ENCODE measurements at regions not wholly inside any gene's neighbourhood (a gene's known extent, or its start where the extent isn't known, plus 50 kb on each side); places are given as distances from the start of the nearest gene placed in this dataset.

DNA sequence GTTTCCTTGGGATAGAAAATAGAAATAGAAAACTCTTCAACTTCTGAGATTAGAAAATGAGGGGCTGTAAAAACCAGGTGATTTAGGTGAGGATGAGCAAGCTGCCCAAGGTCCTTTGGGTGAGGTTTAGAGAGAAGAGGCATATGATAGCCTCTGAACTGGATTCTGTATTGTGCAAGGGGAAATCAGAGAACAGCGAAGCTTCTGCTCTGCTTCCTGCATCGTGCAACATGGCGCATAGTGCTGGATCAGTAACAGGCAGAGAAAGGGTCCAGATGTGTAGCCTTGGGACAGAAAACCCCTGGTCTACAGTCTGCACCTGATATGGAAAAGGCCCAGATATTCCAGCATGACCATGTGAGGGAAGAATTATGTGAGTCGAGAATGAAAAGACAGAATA, 121.7 kb downstream of the MBL2 start:
- H3K9me3 Mint-ChIP-seq: no peaks in the 10 kb centered on the region
- no peaks in the 10 kb centered on the region for H3K27me3 Mint-ChIP-seq
- H3K27ac Mint-ChIP-seq: no peak overlapping the region
- DNase-seq: no peak
- H3K4me1 Mint-ChIP-seq: no peaks in the 10 kb centered on the region
- H3K4me3 Mint-ChIP-seq: no peak overlapping the region
- no peaks in the 10 kb centered on the region for H3K36me3 Mint-ChIP-seq (ENCODE audit: low read depth)
- CTCF ChIA-PET: no interaction called here
- POLR2A ChIA-PET: no interaction called here

DNA sequence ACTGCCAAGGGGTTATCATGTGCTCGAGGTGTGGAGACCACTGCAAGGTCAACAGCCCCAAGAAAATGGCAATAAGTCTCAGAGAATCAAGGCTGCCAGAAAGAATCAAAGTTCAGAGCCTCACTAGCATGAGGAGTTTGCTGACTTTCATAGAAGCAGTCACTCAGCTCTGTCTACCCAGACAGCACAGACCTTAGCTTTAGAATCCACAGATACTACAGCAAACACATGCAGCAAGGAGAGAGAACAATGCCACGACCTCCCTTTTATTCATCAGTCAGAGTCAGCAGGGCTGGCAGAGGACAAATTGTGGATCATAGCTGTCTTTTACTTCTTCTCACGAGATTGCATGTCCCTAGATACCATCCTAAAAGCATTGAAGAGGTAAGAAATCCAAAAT, 121.3 kb downstream of the MBL2 start:
- no peak for DNase-seq
- no peak overlapping the region for H3K4me3 Mint-ChIP-seq
- no peaks in the 10 kb centered on the region for H3K36me3 Mint-ChIP-seq (ENCODE audit: low read depth)
- H3K27me3 Mint-ChIP-seq: no peaks in the 10 kb centered on the region
- ChIA-PET CTCF (no interaction called here), POLR2A (no interaction called here)
- no peak overlapping the region for H3K27ac Mint-ChIP-seq
- H3K9me3 Mint-ChIP-seq: no peaks in the 10 kb centered on the region
- no peaks in the 10 kb centered on the region for H3K4me1 Mint-ChIP-seq

DNA sequence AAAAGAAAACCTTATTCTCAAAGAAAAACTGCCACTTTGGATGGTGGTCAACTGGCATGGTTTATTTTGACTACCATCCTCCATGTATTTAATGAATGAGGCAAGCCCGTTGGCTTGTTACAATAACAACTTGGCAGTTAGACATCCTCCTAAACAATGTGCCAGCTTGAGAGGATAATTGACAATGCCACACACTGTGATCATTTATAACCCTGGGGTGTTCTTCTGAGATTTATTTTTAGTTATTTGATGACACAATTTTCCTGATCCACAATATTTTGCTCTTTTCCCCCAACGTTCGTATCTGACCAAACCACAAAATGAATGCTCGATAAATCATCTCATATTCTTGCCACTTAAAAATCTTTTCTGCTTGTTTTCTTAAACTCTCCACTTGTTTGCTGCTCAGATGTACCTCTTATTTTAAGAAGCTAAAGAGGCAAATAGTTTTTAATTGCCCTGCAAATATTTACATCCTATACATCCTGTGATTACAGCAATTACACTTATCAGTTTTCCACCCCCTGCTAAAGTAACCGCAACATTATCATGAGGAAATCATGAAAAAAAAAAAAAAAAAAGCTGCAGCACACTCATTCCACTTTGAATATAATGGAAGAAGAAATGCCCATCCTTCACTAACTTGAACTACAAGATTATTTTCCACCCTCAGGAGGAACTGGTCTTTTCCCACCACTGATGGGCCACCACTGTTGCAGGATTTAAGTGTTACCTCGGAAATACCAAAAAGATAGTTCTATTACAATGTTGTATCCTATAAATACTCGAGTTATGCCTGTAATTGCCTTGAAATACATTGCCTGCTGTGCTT, 119.9 kb downstream of the MBL2 start:
- ChIA-PET POLR2A (no interaction called here), CTCF (no interaction called here)
- H3K4me1 Mint-ChIP-seq: no peaks in the 10 kb centered on the region
- H3K27me3 Mint-ChIP-seq: no peaks in the 10 kb centered on the region
- no peak overlapping the region for H3K4me3 Mint-ChIP-seq
- no peak overlapping the region for H3K27ac Mint-ChIP-seq
- H3K9me3 Mint-ChIP-seq: no peaks in the 10 kb centered on the region
- DNase-seq: no peak
- no peaks in the 10 kb centered on the region for H3K36me3 Mint-ChIP-seq (ENCODE audit: low read depth)

DNA sequence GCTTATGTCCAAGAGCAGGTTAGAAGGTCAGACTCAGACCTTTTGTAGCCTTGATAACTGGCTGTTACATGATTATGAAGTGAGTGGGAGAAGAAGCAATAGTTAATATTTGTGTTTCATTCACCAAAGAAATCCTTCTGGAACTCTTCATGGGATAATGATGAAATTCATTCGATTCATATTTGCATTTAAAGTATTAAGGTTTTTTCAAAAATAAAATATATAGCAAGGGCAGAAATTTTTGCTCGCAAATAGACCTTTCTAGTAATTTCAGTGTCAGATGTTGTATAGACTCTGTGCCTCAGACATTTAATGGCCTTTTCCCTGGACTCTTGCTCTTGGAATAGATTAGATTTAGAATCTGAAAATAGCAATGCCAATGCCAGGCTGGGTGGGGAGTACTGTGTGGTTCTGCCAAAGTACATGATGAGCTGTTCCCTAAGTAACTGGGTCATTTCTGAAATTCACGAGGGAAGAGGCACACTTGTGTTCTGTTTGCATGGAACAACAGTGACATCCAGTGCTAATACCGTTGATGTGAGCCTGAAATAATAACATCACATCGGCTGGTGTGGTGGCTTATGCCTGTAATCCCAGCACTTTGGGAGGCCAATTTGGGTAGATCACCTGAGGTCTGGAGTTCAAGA, 119.2 kb downstream of the MBL2 start:
- no peaks in the 10 kb centered on the region for H3K4me1 Mint-ChIP-seq
- POLR2A ChIA-PET: no interaction called here
- H3K4me3 Mint-ChIP-seq: no peak overlapping the region
- H3K27me3 Mint-ChIP-seq: no peaks in the 10 kb centered on the region
- no peak for DNase-seq
- no peaks in the 10 kb centered on the region for H3K9me3 Mint-ChIP-seq
- H3K36me3 Mint-ChIP-seq (ENCODE audit: low read depth): no peaks in the 10 kb centered on the region
- no peak overlapping the region for H3K27ac Mint-ChIP-seq
- CTCF ChIA-PET: no interaction called here

DNA sequence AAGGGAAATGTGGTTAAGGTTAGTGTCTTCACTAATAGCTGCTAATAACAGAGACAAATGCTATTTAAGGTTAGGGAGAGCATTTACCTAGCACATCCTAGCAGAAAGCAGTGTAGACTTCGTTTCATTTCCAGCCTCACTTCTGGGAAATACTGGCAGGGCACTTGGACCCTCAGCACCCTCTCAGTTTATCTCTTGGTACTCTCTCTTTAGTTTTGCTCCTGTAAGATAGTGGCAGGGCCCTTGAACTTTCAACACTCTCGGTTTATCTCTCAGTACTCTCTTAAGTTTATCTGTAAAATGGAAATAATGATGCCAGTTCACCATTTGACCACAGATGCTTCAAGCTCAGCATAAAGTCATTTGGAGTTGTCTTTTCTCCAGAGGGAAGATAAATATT, 118.4 kb downstream of the MBL2 start:
- Mint-ChIP-seq H3K27ac (no peak overlapping the region), H3K4me1 (no peaks in the 10 kb centered on the region), H3K27me3 (no peaks in the 10 kb centered on the region), H3K4me3 (no peak overlapping the region), H3K36me3 (ENCODE audit: low read depth) (no peaks in the 10 kb centered on the region), H3K9me3 (no peaks in the 10 kb centered on the region)
- POLR2A ChIA-PET: no interaction called here
- no peak for DNase-seq
- CTCF ChIA-PET: no interaction called here

DNA sequence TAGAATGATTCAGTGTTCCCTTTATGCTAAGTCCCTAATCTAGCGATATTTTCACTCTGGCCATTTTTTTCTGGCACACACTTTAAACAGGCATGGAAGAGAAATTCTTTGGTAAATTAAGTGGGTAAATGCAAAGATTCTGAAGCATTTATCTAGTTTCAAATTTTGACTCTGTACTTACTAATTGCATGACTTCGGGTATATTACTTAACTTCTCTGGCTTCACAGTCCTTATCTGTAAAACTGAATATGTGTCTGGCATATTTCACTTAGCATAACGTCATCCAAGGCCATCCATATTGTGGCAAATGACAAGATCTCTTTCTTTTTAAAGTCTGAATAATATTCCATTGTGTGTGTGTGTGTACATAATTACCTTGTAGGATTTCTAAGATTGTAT, 114.5 kb downstream of the MBL2 start:
- no peak overlapping the region for H3K27ac Mint-ChIP-seq

DNA sequence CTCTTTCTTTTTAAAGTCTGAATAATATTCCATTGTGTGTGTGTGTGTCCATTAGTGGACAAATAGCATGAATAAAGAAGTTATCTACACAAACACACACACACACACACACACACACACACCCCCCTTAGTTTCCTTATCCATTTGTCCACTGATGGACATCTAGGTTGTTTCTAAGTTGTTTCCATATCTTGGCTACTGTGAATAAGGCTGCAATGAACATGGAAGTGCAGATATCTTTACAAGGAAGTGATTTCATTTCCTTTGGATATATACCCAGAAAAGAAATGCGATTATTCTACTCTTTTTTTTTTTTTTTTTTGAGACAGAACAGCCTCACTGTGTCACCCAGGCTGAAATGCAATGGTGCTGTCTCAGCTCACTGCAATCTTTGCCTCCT, 113.5 kb downstream of the MBL2 start:
- Mint-ChIP-seq H3K27ac (no peak overlapping the region), H3K9me3 (peaks cover 4% of the 10 kb centered on the region), H3K36me3 (ENCODE audit: low read depth) (no peaks in the 10 kb centered on the region), H3K27me3 (no peaks in the 10 kb centered on the region), H3K4me3 (no peak overlapping the region), H3K4me1 (no peaks in the 10 kb centered on the region)
- ChIA-PET POLR2A (no interaction called here), CTCF (no interaction called here)
- DNase-seq: no peak

More for the DNA sequence above, 114.5 kb downstream of the MBL2 start:
- H3K4me3 Mint-ChIP-seq: no peak overlapping the region
- ChIA-PET POLR2A (no interaction called here), CTCF (no interaction called here)
- no peaks in the 10 kb centered on the region for H3K36me3 Mint-ChIP-seq (ENCODE audit: low read depth)
- no peaks in the 10 kb centered on the region for H3K4me1 Mint-ChIP-seq
- peaks cover 4% of the 10 kb centered on the region for H3K9me3 Mint-ChIP-seq
- no peaks in the 10 kb centered on the region for H3K27me3 Mint-ChIP-seq
- DNase-seq: no peak

DNA sequence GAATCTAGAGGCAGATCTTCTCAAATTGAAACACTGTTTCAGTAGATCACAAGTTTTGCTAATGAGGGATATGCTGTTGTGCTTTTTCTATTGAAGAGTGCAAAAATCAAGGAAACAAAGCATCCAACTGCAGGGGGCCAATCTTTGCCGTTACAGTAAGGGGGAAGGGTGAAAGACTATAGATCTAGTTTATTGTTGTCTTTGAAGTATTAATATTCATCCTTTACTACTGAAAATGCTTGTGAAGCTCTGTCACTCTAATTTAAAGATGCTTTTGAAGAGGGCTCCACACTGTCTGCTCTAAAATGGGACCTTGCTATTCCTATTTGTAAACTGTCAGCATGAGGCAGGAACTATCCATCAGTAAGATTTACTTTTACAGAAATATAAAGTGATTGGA, 110.3 kb downstream of the MBL2 start:
- ChIA-PET POLR2A (no interaction called here), CTCF (no interaction called here)
- no peak overlapping the region for H3K27ac Mint-ChIP-seq
- H3K4me1 Mint-ChIP-seq: no peaks in the 10 kb centered on the region
- DNase-seq: no peak
- H3K36me3 Mint-ChIP-seq (ENCODE audit: low read depth): no peaks in the 10 kb centered on the region
- no peaks in the 10 kb centered on the region for H3K27me3 Mint-ChIP-seq
- H3K9me3 Mint-ChIP-seq: peaks cover 17% of the 10 kb centered on the region
- H3K4me3 Mint-ChIP-seq: no peak overlapping the region

DNA sequence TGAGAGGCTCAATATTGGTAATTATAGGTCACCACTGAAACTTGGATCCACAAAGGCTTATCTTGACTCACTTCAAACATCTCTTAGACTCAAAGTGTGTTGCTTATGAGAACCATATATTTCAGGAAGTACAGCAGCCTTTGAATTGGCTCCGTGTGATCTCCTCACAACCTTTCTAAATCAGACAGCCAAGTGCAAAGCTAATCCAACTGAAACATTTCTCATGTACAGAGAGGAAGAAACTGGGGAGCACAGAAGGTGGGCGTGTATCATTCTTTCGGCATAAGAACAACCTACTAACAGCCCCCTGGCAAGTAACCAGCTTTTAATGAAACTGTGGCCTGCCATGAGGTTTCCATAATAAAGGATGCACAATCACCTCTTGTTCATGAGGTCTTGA, 109.4 kb downstream of the MBL2 start:
- no peaks in the 10 kb centered on the region for H3K27me3 Mint-ChIP-seq
- POLR2A ChIA-PET: no interaction called here
- CTCF ChIA-PET: no interaction called here
- no peak overlapping the region for H3K27ac Mint-ChIP-seq
- H3K4me3 Mint-ChIP-seq: no peak overlapping the region
- no peaks in the 10 kb centered on the region for H3K4me1 Mint-ChIP-seq
- peaks cover 17% of the 10 kb centered on the region for H3K9me3 Mint-ChIP-seq
- DNase-seq: no peak
- no peaks in the 10 kb centered on the region for H3K36me3 Mint-ChIP-seq (ENCODE audit: low read depth)

DNA sequence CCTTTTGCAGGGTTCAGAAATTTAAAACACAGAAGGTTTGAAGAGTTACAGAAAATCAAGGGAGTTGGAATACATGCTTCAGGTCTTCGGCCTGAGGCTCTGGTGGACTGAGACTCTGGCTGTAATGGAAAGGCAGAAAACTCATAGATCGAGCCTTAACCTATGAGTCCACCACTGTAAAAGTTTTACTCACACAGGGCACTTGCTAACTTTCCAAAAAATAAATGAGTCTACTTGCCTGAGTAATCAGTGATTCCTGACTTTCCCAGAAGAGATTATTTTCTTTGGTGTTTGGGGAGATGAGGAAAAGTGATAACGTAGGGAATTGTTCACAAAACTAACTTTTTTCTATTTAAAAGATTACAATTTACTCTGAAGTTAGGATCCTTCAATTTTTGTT, 108.0 kb downstream of the MBL2 start:
- CTCF ChIA-PET: no interaction called here
- no peak for DNase-seq
- POLR2A ChIA-PET: no interaction called here
- Mint-ChIP-seq H3K9me3 (peaks cover 17% of the 10 kb centered on the region), H3K27ac (no peak overlapping the region), H3K4me3 (no peak overlapping the region), H3K27me3 (no peaks in the 10 kb centered on the region), H3K4me1 (no peaks in the 10 kb centered on the region), H3K36me3 (ENCODE audit: low read depth) (no peaks in the 10 kb centered on the region)

DNA sequence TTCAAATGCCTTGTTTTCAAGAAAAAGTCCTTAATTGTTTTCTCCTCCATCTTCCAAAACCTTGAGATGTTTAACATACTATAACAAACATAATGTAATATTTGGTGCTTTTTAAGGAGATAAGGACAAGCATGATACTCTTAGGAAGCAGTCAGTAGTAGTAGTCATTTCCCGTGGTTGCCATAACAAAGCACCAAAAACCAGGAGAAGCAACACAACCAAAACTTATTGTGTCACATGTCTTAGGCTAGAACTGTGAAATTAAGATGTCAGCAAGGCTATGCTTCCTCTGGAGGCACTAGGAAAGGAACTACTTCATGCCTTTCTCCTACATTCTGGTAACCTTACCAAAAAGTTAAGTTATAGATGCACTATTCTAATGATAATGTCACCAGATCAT, 106.8 kb downstream of the MBL2 start:
- ChIA-PET POLR2A (no interaction called here), CTCF (no interaction called here)
- Mint-ChIP-seq H3K36me3 (ENCODE audit: low read depth) (no peaks in the 10 kb centered on the region), H3K27me3 (no peaks in the 10 kb centered on the region), H3K4me1 (no peaks in the 10 kb centered on the region), H3K9me3 (peaks cover 15% of the 10 kb centered on the region), H3K4me3 (no peak overlapping the region), H3K27ac (no peak overlapping the region)
- no peak for DNase-seq

DNA sequence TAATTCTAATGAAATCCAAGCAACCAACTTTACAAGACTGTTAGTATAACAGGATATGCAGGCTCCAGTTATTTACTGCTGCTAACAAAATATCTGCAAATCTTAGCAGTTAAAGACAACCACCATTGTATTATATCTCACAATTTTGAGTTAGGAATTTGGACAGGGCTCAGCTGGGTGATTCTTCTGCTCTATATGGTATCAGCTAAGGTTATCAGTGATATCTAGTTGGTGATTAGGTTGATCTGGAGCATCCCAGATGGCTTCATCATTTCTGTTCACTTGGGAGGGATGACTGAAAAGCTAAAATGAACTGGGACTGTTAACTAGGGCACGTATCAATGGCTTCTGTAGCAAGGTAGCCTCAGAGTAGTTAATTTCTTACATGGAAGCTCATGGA, 105.7 kb downstream of the MBL2 start:
- H3K27me3 Mint-ChIP-seq: no peaks in the 10 kb centered on the region
- peaks cover 20% of the 10 kb centered on the region for H3K9me3 Mint-ChIP-seq
- ChIA-PET CTCF (no interaction called here), POLR2A (no interaction called here)
- no peaks in the 10 kb centered on the region for H3K4me1 Mint-ChIP-seq
- H3K27ac Mint-ChIP-seq: no peak overlapping the region
- H3K4me3 Mint-ChIP-seq: no peak overlapping the region
- H3K36me3 Mint-ChIP-seq (ENCODE audit: low read depth): no peaks in the 10 kb centered on the region
- DNase-seq: no peak

DNA sequence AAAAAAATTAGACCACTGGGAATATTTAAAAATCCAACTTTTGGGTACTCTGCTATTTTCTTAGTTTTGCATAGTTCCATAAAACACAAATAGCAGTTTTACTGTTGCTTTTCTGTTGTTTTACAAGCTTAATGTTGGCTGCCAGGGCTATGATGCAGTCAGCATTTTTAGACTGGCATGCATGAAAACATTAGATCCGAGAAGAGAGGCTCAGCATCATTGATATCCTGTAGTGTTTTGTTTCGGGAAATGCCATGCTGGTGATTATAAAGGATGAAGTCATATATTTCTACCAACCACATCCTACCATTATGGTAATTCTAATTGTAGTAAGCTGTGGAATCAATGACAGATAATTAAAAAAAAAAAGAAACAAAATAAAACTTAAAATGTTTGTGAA, 104.6 kb downstream of the MBL2 start:
- Mint-ChIP-seq H3K9me3 (peaks cover 20% of the 10 kb centered on the region), H3K4me1 (no peaks in the 10 kb centered on the region), H3K27me3 (no peaks in the 10 kb centered on the region), H3K36me3 (ENCODE audit: low read depth) (no peaks in the 10 kb centered on the region), H3K27ac (no peak overlapping the region), H3K4me3 (no peak overlapping the region)
- no peak for DNase-seq
- ChIA-PET CTCF (no interaction called here), POLR2A (no interaction called here)

DNA sequence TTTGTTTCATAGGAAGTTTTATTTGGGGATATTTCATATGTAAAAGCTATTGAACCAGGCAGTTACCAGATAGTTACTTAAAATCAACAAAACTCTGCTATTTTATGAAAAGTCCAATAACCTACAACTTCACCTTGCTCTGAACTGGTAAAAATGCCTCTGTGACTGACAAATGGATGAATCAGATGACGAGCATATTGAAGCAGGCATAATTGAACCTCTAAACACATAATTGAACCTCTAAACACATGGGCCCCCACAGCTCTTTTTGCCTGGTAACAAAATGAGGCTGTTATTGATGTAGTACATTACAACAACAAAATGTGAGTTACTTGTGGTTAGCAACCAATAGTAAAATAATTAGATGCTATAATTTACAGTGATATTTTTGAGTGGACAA, 99.7 kb downstream of the MBL2 start:
- POLR2A ChIA-PET: no interaction called here
- no peaks in the 10 kb centered on the region for H3K27me3 Mint-ChIP-seq
- CTCF ChIA-PET: no interaction called here
- H3K36me3 Mint-ChIP-seq (ENCODE audit: low read depth): no peaks in the 10 kb centered on the region
- DNase-seq: no peak
- H3K9me3 Mint-ChIP-seq: peaks cover 9% of the 10 kb centered on the region
- no peaks in the 10 kb centered on the region for H3K4me1 Mint-ChIP-seq
- H3K4me3 Mint-ChIP-seq: no peak overlapping the region
- H3K27ac Mint-ChIP-seq: no peak overlapping the region
